GM12878 (cell line): ENCODE measurements at regions not wholly inside any gene's neighbourhood (a gene's known extent, or its start where the extent isn't known, plus 50 kb on each side); places are given as distances from the start of the nearest gene placed in this dataset.

ENCODE experiments used
- BRCA1 ChIP-seq: IDR thresholded peaks from 2 replicates; pipeline ENCODE4 v1.6.1; 2011; ENCODE audit warnings: low read depth, low read length, improper control_type of control experiment
- EP300 ChIP-seq, 2 experiments: fragments of 150-350 bp in 1 of 2; IDR thresholded peaks; 2 replicates each; pipeline ENCODE4 v1.6.1; 2011 to 2012; ENCODE audit warnings: low read depth in 2 of 2, low read length in 2 of 2, borderline replicate concordance in 1 of 2, improper control_type of control experiment in 1 of 2, inconsistent platforms in 1 of 2; ENCODE audit not compliant: control insufficient read depth in 1 of 2
- NFXL1 ChIP-seq: fragments of 450-650 bp; IDR thresholded peaks from 2 replicates; pipeline ENCODE4 v1.6.1; 2017; ENCODE audit warnings: antibody characterized with exemption, mild to moderate bottlenecking, borderline replicate concordance
- NKRF ChIP-seq: fragments of 450-650 bp; conservative IDR thresholded peaks from 2 replicates; pipeline ENCODE4 v1.6.1; 2017; ENCODE audit warnings: mild to moderate bottlenecking, moderate library complexity
- NR2C1 ChIP-seq: fragments of 450-650 bp; IDR thresholded peaks from 2 replicates; pipeline ENCODE4 v1.6.1; 2017; ENCODE audit warnings: antibody characterized with exemption, mild to moderate bottlenecking, moderate library complexity
- POLR2A ChIP-seq: IDR thresholded peaks from 2 replicates; pipeline ENCODE4 v1.6.1; 2011; ENCODE audit warnings: low read depth, mild to moderate bottlenecking, low read length
- RAD21 ChIP-seq: IDR thresholded peaks from 2 replicates; pipeline ENCODE4 v1.6.1; 2011; ENCODE audit warnings: mild to moderate bottlenecking, low read depth, low read length, moderate library complexity; ENCODE audit not compliant: insufficient read depth
- RB1 ChIP-seq: fragments of 450-650 bp; formaldehyde crosslinking; IDR thresholded peaks from 2 replicates; pipeline ENCODE4 v1.6.1; 2017; ENCODE audit warnings: mild to moderate bottlenecking, borderline replicate concordance
- RCOR1 ChIP-seq: conservative IDR thresholded peaks from 2 replicates; pipeline ENCODE4 v1.6.1; 2012; ENCODE audit warnings: low read depth, low read length, improper control_type of control experiment
- TAF1 ChIP-seq: IDR thresholded peaks from 2 replicates; pipeline ENCODE4 v1.6.1; 2011; ENCODE audit warnings: mild to moderate bottlenecking, low read depth, low read length, borderline replicate concordance
- TF ChIP-seq, protein P1 (sequence below), 3 experiments: IDR thresholded peaks in 2 of 3; conservative IDR thresholded peaks in 1 of 3; 2 replicates each; pipeline ENCODE4 v1.5.1; 2011; ENCODE audit warnings: low read depth in 3 of 3, low read length in 3 of 3, mild to moderate bottlenecking in 3 of 3, control low read depth in 2 of 3, moderate library complexity in 2 of 3, inconsistent platforms in 1 of 3, mixed read lengths in 1 of 3; ENCODE audit not compliant: control insufficient read depth in 2 of 3, insufficient read depth in 1 of 3; ENCODE audit errors: extremely low read depth in 1 of 3
- TF ChIP-seq, protein P2 (sequence below): fragments of 450-650 bp; IDR thresholded peaks from 2 replicates; pipeline ENCODE4 v1.6.1; 2016; ENCODE audit warnings: mild to moderate bottlenecking
- TF ChIP-seq, protein P3 (sequence below): IDR thresholded peaks from 2 replicates; pipeline ENCODE4 v1.6.1; 2012; ENCODE audit warnings: mild to moderate bottlenecking, low read depth, low read length
- TF ChIP-seq, protein P4 (sequence below): IDR thresholded peaks from 2 replicates; pipeline ENCODE4 v1.6.1; 2012; ENCODE audit warnings: low read depth, low read length, improper control_type of control experiment

DNA sequence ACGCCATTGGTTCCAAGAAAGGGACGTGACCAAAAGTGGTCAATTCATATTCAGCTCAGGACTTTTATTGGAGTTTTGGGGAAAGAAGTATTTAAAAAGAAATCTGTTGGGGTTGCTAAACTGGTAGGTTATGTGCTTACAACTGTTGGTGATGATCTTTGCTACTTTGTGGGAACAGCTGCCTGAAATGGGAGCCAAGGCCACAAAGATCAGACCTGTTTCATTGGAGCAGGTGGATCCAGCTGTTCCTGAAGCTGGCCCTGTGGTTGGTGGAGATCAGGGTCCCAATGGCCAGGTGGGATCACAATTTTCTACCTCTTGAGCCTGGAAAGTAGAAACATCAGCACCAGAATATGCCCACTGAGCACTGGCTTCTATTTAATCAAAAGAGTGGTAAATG is 144.5 kb downstream of the PSAT1 start:
- TF ChIP-seq NFXL1 (no peak), TAF1 (no peak), RAD21 (no peak), POLR2A (no peak), NKRF (no peak), NR2C1 (no peak), BRCA1 (no peak), EP300 (IDR thresholded peaks at IDR 0.05; ENCODE audit: borderline replicate concordance in 1 of 2, control insufficient read depth in 1 of 2, low read depth in 2 of 2, low read length in 2 of 2) (no peak), RCOR1 (no peak), RB1 (no peak)
- TF ChIP-seq, protein P1, sequence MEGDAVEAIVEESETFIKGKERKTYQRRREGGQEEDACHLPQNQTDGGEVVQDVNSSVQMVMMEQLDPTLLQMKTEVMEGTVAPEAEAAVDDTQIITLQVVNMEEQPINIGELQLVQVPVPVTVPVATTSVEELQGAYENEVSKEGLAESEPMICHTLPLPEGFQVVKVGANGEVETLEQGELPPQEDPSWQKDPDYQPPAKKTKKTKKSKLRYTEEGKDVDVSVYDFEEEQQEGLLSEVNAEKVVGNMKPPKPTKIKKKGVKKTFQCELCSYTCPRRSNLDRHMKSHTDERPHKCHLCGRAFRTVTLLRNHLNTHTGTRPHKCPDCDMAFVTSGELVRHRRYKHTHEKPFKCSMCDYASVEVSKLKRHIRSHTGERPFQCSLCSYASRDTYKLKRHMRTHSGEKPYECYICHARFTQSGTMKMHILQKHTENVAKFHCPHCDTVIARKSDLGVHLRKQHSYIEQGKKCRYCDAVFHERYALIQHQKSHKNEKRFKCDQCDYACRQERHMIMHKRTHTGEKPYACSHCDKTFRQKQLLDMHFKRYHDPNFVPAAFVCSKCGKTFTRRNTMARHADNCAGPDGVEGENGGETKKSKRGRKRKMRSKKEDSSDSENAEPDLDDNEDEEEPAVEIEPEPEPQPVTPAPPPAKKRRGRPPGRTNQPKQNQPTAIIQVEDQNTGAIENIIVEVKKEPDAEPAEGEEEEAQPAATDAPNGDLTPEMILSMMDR (IDR thresholded peaks at IDR 0.05 in 2 of 3, conservative IDR thresholded peaks at IDR 0.05 in 1 of 3; ENCODE audit: control insufficient read depth in 2 of 3, extremely low read depth in 1 of 3, insufficient read depth in 1 of 3, low read depth in 3 of 3, low read length in 3 of 3): no peak
- TF ChIP-seq, protein P2, sequence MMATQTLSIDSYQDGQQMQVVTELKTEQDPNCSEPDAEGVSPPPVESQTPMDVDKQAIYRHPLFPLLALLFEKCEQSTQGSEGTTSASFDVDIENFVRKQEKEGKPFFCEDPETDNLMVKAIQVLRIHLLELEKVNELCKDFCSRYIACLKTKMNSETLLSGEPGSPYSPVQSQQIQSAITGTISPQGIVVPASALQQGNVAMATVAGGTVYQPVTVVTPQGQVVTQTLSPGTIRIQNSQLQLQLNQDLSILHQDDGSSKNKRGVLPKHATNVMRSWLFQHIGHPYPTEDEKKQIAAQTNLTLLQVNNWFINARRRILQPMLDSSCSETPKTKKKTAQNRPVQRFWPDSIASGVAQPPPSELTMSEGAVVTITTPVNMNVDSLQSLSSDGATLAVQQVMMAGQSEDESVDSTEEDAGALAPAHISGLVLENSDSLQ: no peak
- TF ChIP-seq, protein P3, sequence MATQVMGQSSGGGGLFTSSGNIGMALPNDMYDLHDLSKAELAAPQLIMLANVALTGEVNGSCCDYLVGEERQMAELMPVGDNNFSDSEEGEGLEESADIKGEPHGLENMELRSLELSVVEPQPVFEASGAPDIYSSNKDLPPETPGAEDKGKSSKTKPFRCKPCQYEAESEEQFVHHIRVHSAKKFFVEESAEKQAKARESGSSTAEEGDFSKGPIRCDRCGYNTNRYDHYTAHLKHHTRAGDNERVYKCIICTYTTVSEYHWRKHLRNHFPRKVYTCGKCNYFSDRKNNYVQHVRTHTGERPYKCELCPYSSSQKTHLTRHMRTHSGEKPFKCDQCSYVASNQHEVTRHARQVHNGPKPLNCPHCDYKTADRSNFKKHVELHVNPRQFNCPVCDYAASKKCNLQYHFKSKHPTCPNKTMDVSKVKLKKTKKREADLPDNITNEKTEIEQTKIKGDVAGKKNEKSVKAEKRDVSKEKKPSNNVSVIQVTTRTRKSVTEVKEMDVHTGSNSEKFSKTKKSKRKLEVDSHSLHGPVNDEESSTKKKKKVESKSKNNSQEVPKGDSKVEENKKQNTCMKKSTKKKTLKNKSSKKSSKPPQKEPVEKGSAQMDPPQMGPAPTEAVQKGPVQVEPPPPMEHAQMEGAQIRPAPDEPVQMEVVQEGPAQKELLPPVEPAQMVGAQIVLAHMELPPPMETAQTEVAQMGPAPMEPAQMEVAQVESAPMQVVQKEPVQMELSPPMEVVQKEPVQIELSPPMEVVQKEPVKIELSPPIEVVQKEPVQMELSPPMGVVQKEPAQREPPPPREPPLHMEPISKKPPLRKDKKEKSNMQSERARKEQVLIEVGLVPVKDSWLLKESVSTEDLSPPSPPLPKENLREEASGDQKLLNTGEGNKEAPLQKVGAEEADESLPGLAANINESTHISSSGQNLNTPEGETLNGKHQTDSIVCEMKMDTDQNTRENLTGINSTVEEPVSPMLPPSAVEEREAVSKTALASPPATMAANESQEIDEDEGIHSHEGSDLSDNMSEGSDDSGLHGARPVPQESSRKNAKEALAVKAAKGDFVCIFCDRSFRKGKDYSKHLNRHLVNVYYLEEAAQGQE: no peak
- TF ChIP-seq, protein P4, sequence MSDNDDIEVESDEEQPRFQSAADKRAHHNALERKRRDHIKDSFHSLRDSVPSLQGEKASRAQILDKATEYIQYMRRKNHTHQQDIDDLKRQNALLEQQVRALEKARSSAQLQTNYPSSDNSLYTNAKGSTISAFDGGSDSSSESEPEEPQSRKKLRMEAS: no peak
